Psoas muscle (tissue), 7 donors: ENCODE measurements at regions not wholly inside any gene's neighbourhood (a gene's known extent, or its start where the extent isn't known, plus 50 kb on each side); places are given as distances from the start of the nearest gene placed in this dataset.

Source experiments
- ATAC-seq, 4 donors: fragments of 200-7000 bp; cut with Tn5 transposase; one replicate each; pipeline ENCODE4 v1.9.1; 2020; ENCODE audit warnings: moderate library complexity in 3 of 4, mild to moderate bottlenecking in 2 of 4
- DNase-seq, 2 donors: peaks; one replicate each; pipeline ENCODE4 v3.0.0-alpha.2; 2020
- H3K27ac ChIP-seq: fragments of 200-600 bp; one replicate; pipeline ENCODE4 v1.8.0; 2022
- H3K27me3 ChIP-seq, 3 donors: fragments of 200-600 bp in 1 of 3; one replicate each; pipeline versions ENCODE4 v1.6.1 to v1.8.0; 2013 to 2022; ENCODE audit warnings: low read length in 2 of 3, mild to moderate bottlenecking in 2 of 3, moderate library complexity in 1 of 3; ENCODE audit not compliant: insufficient read depth in 3 of 3
- H3K36me3 ChIP-seq, 2 donors: fragments of 200-600 bp in 1 of 2; one replicate each; pipeline versions ENCODE4 v1.6.1 to v1.8.0; 2013 to 2022; ENCODE audit warnings: low read depth in 1 of 2, mild to moderate bottlenecking in 1 of 2, moderate library complexity in 1 of 2; ENCODE audit not compliant: insufficient read depth in 1 of 2
- H3K4me1 ChIP-seq: fragments of 200-600 bp; one replicate; pipeline ENCODE4 v1.8.0; 2022
- H3K4me3 ChIP-seq: fragments of 200-600 bp; one replicate; pipeline ENCODE4 v1.8.0; 2022; ENCODE audit warnings: mild to moderate bottlenecking
- H3K9me3 ChIP-seq: fragments of 200-600 bp; one replicate; pipeline ENCODE4 v1.8.0; 2022
- CTCF ChIP-seq: fragments of 200-600 bp; IDR thresholded peaks from one replicate; pipeline ENCODE4 v1.8.0; 2022; ENCODE audit warnings: antibody characterized with exemption
- WGBS, 3 donors: extraction: QIAGEN DNeasy Blood & Tissue Kit; methylation state at CpG; one replicate each; pipeline versions ENCODE4 v1.1.6 to v1.1.7; 2013; 5-methylcytosine and 5-hydroxymethylcytosine counted together
- intact Hi-C, 2 donors: fragments of 100-400 bp; cut with DNase I; formaldehyde crosslinking; loops; one replicate each; pipeline versions ENCODE4 v1.11.0 to v1.14.2; 2022
- donor health status: healthy with polysubstance abuse.
- donor health status: DM: no; HTN: no; CAD: no; lungs with moderate emphysema.
- donor health status: Bipolar disorder and iron deficiency.
- donor health status: healthy.
- donor health status: DM: yes; HTN: yes; CAD: no.
- donor health status: DM: no; HTN: no; CAD: no.
- donor health status: DM: yes; HTN: yes; CAD: no.

GRCh38 chr5:167244583-167244982 is 1046.9 kb upstream of the WWC1 start:
- Histone ChIP-seq H3K36me3 (no peaks in the 10 kb centered on the region), H3K4me1 (no peaks in the 10 kb centered on the region), H3K27me3 (no peaks in the 10 kb centered on the region), H3K9me3 (no peaks in the 10 kb centered on the region), H3K27ac (no peak overlapping the region), H3K4me3 (no peak overlapping the region)
- WGBS, 3 donors: 41 to 46% (median 44%) methylated on average over 4 of the region's 4 CpGs
- DNase-seq: no peak
- intact Hi-C loops: no loop called here
- TF ChIP-seq CTCF: no peak
- ATAC-seq: no peak

DNA sequence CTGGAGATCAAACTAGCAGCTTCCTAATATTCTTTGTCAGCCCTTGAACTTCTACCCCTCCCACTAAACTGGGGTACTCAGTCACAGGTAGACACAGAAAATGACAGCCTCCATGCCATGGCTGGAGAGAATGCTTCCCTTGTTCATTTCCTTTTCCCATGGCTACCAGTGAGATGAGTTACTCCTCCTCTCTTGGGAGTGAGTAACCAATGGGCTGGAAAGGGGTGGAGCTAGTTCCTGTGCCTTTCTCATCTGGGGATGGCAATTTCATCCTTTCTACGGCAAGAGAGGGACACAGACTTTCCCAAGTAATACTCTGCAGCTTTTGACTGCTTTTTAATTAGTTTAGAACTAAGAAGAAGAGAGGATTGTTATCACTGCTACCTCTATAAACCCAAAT is 1045.6 kb upstream of the WWC1 start:
- TF ChIP-seq CTCF: no peak
- ATAC-seq: no peak
- no peak overlapping the region for H3K4me3 ChIP-seq
- 38 to 46% (median 38%) methylated on average over 1 of the region's 1 CpG for WGBS, 3 donors
- H3K27ac ChIP-seq: no peak overlapping the region
- no peaks in the 10 kb centered on the region for H3K9me3 ChIP-seq
- H3K4me1 ChIP-seq: no peaks in the 10 kb centered on the region
- H3K36me3 ChIP-seq: no peaks in the 10 kb centered on the region
- intact Hi-C loops: no loop called here
- no peaks in the 10 kb centered on the region for H3K27me3 ChIP-seq
- no peak for DNase-seq

- DNase-seq: no peak
- Histone ChIP-seq H3K27me3 (no peaks in the 10 kb centered on the region), H3K9me3 (no peaks in the 10 kb centered on the region), H3K36me3 (no peaks in the 10 kb centered on the region), H3K27ac (no peak overlapping the region), H3K4me3 (no peak overlapping the region), H3K4me1 (no peaks in the 10 kb centered on the region)
- WGBS, 3 donors: 63 to 72% (median 63%) methylated on average over 4 of the region's 4 CpGs
- intact Hi-C loops: no loop called here
- ATAC-seq: no peak
- no peak for TF ChIP-seq CTCF
Observed at GRCh38 chr5:167247816-167248215, 1043.6 kb upstream of the WWC1 start.

- Histone ChIP-seq H3K27ac (no peak overlapping the region), H3K4me3 (no peak overlapping the region), H3K9me3 (no peaks in the 10 kb centered on the region), H3K27me3 (no peaks in the 10 kb centered on the region), H3K4me1 (no peaks in the 10 kb centered on the region), H3K36me3 (no peaks in the 10 kb centered on the region)
- WGBS, 3 donors: 65 to 70% (median 67%) methylated on average over 11 of the region's 11 CpGs
- no peak for TF ChIP-seq CTCF
- ATAC-seq: no peak
- intact Hi-C loops: no loop called here
- DNase-seq: no peak
Observed at GRCh38 chr5:167248257-167248656, 1043.2 kb upstream of the WWC1 start.

DNA sequence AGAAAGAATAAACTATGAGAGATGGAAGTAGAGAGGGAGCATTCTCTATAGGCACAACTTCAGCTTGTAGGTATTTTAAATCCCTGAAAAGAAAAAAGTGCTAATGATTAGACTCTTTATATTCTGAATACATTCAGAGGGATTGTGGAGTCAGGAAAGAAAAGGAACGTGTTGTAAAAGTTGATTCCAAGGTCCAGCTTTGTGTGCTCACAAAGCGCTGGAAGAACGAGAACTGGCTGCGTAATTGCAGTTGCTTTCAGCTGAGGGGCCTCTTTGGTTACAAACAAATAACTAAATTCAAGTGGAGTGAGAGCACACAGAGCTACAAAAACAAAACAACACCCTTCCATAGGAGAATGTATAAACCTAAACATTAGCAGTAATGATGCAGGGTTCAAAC is 1040.4 kb upstream of the WWC1 start:
- ATAC-seq (no peak), DNase-seq (no peak)
- Histone ChIP-seq H3K4me1 (no peaks in the 10 kb centered on the region), H3K36me3 (no peaks in the 10 kb centered on the region), H3K27me3 (no peaks in the 10 kb centered on the region), H3K4me3 (no peak overlapping the region), H3K9me3 (no peaks in the 10 kb centered on the region), H3K27ac (no peak overlapping the region)
- intact Hi-C loops: no loop called here
- TF ChIP-seq CTCF: no peak
- 71 to 81% (median 78%) methylated on average over 4 of the region's 4 CpGs for WGBS, 3 donors
